ENCODE measurements at regions not wholly inside any gene's neighbourhood (a gene's known extent, or its start where the extent isn't known, plus 50 kb on each side); places are given as distances from the start of the nearest gene placed in this dataset.

GRCh38 chr12:89185181-89185580 is 167.1 kb downstream of the DUSP6 start:
- no peak for DNase-seq (ENCODE audit: low spot score)

GRCh38 chr12:89183985-89184435 is 168.3 kb downstream of the DUSP6 start:
- DNase-seq (ENCODE audit: low spot score): no peak

GRCh38 chr12:89181271-89181920 is 170.9 kb downstream of the DUSP6 start:
- no peak for DNase-seq (ENCODE audit: low spot score)

- DNase-seq (ENCODE audit: low spot score): no peak
Observed at GRCh38 chr12:89180496-89180895, 171.8 kb downstream of the DUSP6 start.

GRCh38 chr12:89179983-89180382 is 172.3 kb downstream of the DUSP6 start:
- DNase-seq (ENCODE audit: low spot score): peak; percentile 7

- no peak for DNase-seq (ENCODE audit: low spot score)
Observed at GRCh38 chr12:89179245-89179644, 173.1 kb downstream of the DUSP6 start.

- DNase-seq (ENCODE audit: low spot score): no peak
Observed at GRCh38 chr12:89177802-89178395, 174.4 kb downstream of the DUSP6 start.

- DNase-seq (ENCODE audit: low spot score): no peak
Observed at GRCh38 chr12:89176676-89177075, 175.6 kb downstream of the DUSP6 start.

GRCh38 chr12:89173678-89174077 is 178.6 kb downstream of the DUSP6 start:
- DNase-seq (ENCODE audit: low spot score): no peak

GRCh38 chr12:89173096-89173495 is 179.2 kb downstream of the DUSP6 start:
- DNase-seq (ENCODE audit: low spot score): no peak

- DNase-seq (ENCODE audit: low spot score): no peak
Observed at GRCh38 chr12:89172224-89172623, 180.1 kb downstream of the DUSP6 start.

GRCh38 chr12:89169321-89169720 is 183.0 kb downstream of the DUSP6 start:
- no peak for DNase-seq (ENCODE audit: low spot score)

GRCh38 chr12:89167986-89168385 is 184.3 kb downstream of the DUSP6 start:
- DNase-seq (ENCODE audit: low spot score): no peak

- DNase-seq (ENCODE audit: low spot score): no peak
Observed at GRCh38 chr12:89166525-89166934, 185.8 kb downstream of the DUSP6 start.

- no peak for DNase-seq (ENCODE audit: low spot score)
Observed at GRCh38 chr12:89166121-89166520, 186.2 kb downstream of the DUSP6 start.

- no peak for DNase-seq (ENCODE audit: low spot score)
Observed at GRCh38 chr12:89165703-89166102, 186.6 kb downstream of the DUSP6 start.

GRCh38 chr12:89163918-89164317 is 188.4 kb downstream of the DUSP6 start:
- DNase-seq (ENCODE audit: low spot score): no peak

GRCh38 chr12:89162589-89163261 is 189.6 kb downstream of the DUSP6 start:
- DNase-seq (ENCODE audit: low spot score): no peak

- DNase-seq (ENCODE audit: low spot score): no peak
Observed at GRCh38 chr12:89161557-89161956, 190.7 kb downstream of the DUSP6 start.

- no peak for DNase-seq (ENCODE audit: low spot score)
Observed at GRCh38 chr12:89160716-89161123, 191.6 kb downstream of the DUSP6 start.

- no peak for DNase-seq (ENCODE audit: low spot score)
Observed at GRCh38 chr12:89157413-89157812, 194.9 kb downstream of the DUSP6 start.

GRCh38 chr12:89156862-89157262 is 195.4 kb downstream of the DUSP6 start:
- no peak for DNase-seq (ENCODE audit: low spot score)

GRCh38 chr12:89156340-89156739 is 196.0 kb downstream of the DUSP6 start:
- no peak for DNase-seq (ENCODE audit: low spot score)

Data from hematopoietic multipotent progenitor cell treated with erythropoietin and hydrocortisone succinate and interleukin-3 and kit ligand, for 17 days (in vitro differentiated cells).